ENCODE measurements at regions not wholly inside any gene's neighbourhood (a gene's known extent, or its start where the extent isn't known, plus 50 kb on each side); places are given as distances from the start of the nearest gene placed in this dataset.

GRCh38 chr1:65584399-65584798 lies 163.9 kb downstream of the LEPR start:
- DNase-seq (ENCODE audit: low spot score) (no peak), ATAC-seq (no peak)
- Histone ChIP-seq H3K79me2 (replicated peaks; ENCODE audit: insufficient read depth) (no peaks in the 10 kb centered on the region), H3K27me3 (ENCODE audit: insufficient read depth) (no peaks in the 10 kb centered on the region), H3F3A (replicated peaks; ENCODE audit: low read depth) (no peaks in the 10 kb centered on the region), H2AFZ (no peak overlapping the region), H3K4me1 (ENCODE audit: insufficient read depth) (no peaks in the 10 kb centered on the region), H4K20me1 (replicated peaks; ENCODE audit: insufficient read depth) (no peaks in the 10 kb centered on the region), H3K4me3 (no peak overlapping the region), H3K4me2 (no peak overlapping the region), H3K36me3 (ENCODE audit: insufficient read depth) (no peaks in the 10 kb centered on the region), H3K27ac (ENCODE audit: low read depth) (no peak overlapping the region), H3K9me2 (ENCODE audit: insufficient read depth) (no peaks in the 10 kb centered on the region)
- Mint-ChIP-seq H3K36me3 (ENCODE audit: low read depth) (no peaks in the 10 kb centered on the region), H3K27ac (no peak overlapping the region), H3K4me3 (no peak overlapping the region), H3K27me3 (ENCODE audit: insufficient read depth, low read depth, poor library complexity) (no peaks in the 10 kb centered on the region), H3K4me1 (peaks cover 11% of the 10 kb centered on the region), H3K9me3 (peaks cover 8% of the 10 kb centered on the region; the same call in 2 of the 3 replicates)
- TF ChIP-seq ZNF331 (CRISPR knock-in tag; IDR thresholded peaks at IDR 0.05; ENCODE audit: low read depth) (no peak), JUNB (IDR thresholded peaks at IDR 0.05; ENCODE audit: unreplicated experiment) (no peak), ETS1 (IDR thresholded peaks at IDR 0.05) (no peak), ZNF114 (CRISPR knock-in tag; IDR thresholded peaks at IDR 0.05) (no peak), NANOG (IDR thresholded peaks at IDR 0.05; ENCODE audit: borderline replicate concordance) (no peak), EZH2phosphoT487 (IDR thresholded peaks at IDR 0.05; ENCODE audit: unreplicated experiment) (no peak), ZNF462 (CRISPR knock-in tag; IDR thresholded peaks at IDR 0.05) (no peak), POLR2AphosphoS5 (IDR thresholded peaks at IDR 0.05; ENCODE audit: low read depth) (no peak), CTCF (conservative IDR thresholded peaks at IDR 0.05; ENCODE audit: low read depth in 2 of 2) (no peak), CREB1 (CRISPR knock-in tag; IDR thresholded peaks at IDR 0.05; ENCODE audit: low read depth) (no peak), STAT1 (IDR thresholded peaks at IDR 0.05; ENCODE audit: unreplicated experiment) (no peak), REST (IDR thresholded peaks at IDR 0.05; ENCODE audit: unreplicated experiment) (no peak), EZH2 (IDR thresholded peaks at IDR 0.05; ENCODE audit: low read depth, unreplicated experiment) (no peak)
